Left colon (tissue), 2 donors: ENCODE measurements at regions not wholly inside any gene's neighbourhood (a gene's known extent, or its start where the extent isn't known, plus 50 kb on each side); places are given as distances from the start of the nearest gene placed in this dataset.
"Not testable (repeated sequence)": the region's sequence is repeated elsewhere in the genome, so short reads cannot be mapped to it uniquely, and the experiment has no call there.

Source experiments
- ATAC-seq: fragments of 200-7000 bp; cut with Tn5 transposase; one replicate; pipeline ENCODE4 v1.9.1; 2020; ENCODE audit warnings: mild to moderate bottlenecking, moderate library complexity
- DNase-seq, 2 donors: peaks; one replicate each; pipeline ENCODE4 v3.0.0-alpha.2; 2020
- intact Hi-C, 2 donors: fragments of 100-400 bp; cut with DNase I in 1 of 2; cut with micrococcal nuclease in 1 of 2; formaldehyde crosslinking; loops; one replicate each; pipeline versions ENCODE4 v1.11.2 to v1.14.0; 2022; cut with DNase I, micrococcal nuclease
- donor health status: DM: no; HTN: no; CAD: no.
- donor health status: DM: yes; HTN: yes; CAD: no.

DNA sequence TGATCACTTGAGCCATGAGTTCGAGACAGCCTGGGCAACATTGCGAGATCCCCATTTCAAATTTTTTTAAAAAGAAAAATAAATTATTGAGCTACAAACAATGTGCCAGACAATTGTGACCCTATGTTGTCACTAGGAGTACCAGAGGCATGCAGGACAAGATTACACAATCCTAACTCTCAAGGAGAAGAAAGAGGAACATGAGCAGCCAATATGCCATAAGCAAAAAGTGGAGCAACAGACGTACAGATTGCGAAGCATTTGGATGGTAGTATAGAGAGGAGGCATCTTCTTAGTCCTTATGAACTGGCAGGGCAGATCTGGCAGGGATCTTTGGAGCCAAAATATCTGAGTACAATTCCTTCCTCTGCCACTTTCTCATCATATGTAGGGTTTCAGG, 156.4 kb downstream of the OR2B2 start:
- no peak for ATAC-seq
- no peak for DNase-seq
- intact Hi-C loops = no loop called here

DNA sequence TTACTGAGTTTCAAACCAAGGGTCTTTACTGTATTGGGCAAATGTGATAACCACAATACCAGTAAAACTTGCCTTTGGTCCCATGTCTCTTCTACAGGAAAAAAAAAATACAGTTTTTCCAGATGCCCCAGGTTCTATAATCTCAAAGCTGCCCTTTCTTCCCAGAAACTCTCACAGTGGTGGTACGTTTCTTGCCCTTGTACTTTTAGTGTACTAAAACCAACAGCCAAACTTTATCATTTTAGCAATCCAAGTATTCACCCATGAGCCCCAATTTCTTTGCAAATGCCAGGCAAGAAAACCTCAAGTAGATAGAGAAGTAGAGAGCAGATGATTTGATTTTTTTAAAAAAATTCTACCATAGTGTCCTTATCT, 157.8 kb downstream of the OR2B2 start:
- DNase-seq (no peak), ATAC-seq (no peak)
- intact Hi-C loops = no loop called here

DNA sequence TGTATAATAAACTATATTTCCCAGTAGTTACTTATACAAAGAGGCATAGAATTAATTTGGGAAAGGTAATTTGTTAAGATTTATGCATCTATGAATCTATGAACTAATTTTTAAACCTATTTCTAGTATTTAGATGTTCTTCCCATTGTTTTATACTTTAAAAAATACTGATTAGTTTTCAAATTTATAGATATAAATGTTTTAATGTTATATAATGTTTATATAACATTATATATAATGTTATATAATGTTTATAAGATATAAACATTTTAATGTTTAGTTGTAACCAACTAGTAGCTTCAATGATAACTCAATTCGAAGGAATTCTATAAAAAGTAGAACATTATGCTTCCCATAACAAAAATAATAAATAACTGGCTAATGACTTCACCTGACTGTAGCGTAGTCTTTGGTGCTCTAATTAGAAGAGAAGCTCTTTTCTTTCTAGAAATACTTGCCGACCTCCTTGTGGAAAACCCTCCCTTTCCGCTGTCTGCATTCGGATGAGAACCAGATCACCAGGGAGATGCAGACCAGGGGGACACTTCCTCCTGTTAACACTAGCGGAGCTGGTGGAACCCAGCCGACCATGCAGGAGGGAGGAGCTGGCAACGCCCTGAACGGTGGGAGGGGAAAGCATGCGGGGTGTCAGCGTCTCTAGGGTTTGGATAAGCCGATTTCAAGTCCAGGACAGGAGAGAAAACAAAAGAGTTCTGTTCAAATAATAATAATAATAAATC, 158.4 kb downstream of the OR2B2 start:
- intact Hi-C loops = no loop called here
- peak; percentile 72 to 78 for DNase-seq
- ATAC-seq = peak; percentile 41

DNA sequence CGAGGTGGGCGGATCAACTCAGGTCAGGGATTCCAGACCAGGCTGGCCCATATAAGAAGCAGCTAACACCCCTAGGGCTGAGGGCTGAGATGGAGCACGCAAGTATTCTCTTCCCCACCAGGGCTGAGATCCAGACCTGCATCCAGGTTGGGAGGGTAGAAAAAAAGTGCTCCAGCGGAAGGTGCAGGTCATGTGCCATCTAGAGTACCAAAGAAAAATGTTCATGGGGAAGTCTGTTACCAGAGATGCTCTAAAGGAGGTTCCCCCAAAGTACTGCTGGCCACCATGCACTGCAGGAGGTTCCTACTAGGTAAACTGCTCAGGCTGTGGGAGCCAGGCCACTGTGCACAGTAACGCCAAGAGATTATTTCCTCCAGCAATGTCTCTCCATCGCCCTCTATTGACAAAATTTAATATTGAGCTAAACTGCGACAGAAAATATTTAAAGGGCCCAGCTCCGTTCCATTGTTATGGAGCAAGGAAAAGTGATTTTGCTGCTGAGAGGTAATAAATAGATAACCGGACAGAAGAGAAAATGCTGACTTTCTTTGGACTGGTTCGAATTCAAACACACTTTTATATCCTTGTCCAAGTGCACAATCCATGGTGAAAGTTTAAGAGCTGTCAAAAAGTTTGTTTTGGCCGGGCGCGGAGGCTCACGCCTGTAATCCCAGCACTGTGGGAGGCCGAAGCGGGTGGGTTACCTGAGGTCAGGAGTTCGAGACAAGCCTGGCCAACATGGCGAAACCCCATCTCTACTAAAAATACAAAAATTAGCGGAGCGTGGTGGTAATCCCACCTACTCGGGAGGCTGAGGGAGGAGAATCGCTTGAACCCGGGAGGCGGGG, 159.9 kb downstream of the OR2B2 start:
- DNase-seq = peak; percentile 56 to 62
- intact Hi-C loops = no loop called here
- ATAC-seq = peak; percentile 84

DNA sequence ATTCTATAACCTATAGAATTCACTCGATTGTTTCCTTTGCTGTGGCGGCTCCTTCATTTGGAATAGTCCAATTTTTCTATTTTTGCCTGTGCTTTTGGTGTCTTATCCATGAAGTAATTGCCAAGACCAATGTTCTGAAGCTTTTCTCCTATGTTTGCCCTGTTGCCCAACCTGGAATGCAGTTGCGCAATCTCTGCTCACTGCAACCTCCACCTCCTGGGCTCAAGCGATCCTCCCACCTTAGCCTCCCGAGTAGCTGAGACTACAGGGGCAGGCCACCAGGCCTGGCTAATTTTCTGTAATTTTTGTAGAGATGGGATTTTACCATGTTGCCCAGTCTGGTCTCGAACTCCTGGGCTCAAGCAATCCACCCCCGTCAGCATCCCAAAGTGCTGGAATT, 163.5 kb downstream of the OR2B2 start:
- ATAC-seq = no peak
- intact Hi-C loops = no loop called here
- no peak for DNase-seq

DNA sequence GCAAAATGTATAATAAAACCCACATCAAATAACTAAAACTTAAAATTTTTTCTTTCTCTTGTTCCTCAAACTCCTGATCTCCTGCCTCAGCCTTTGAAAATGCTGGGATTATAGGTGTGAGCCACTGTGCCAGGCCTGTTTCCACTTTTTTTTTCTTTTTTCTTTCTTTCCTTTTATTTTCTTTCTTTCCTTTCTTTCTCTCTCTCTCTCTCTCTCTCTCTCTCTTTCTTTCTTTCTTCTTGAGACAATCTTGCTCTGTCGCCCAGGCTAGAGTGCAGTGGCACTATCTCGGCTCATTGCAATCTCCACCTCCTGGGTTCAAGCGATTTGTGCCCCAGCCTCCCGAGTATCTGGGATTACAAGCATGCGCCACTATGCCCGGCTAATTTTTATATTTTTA, 164.6 kb downstream of the OR2B2 start:
- no peak for DNase-seq
- ATAC-seq = no peak
- intact Hi-C loops = no loop called here

DNA sequence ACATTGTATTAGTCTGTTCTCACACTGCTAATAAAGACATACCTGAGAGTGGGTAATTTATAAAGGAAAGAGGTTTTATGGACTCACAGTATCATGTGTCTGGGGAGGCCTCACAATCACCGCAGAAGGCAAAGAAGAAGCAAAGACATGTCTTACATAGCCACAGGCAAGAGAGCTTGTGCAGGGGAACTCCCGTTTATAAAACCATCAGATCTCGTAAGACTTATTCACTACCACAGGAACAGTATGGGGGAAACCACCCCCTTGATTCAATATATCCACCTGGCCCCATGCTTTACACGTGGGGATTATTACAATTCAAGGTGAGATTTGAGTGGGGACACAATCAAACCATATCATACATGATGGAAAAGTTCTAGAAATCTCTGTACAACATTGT, 165.3 kb downstream of the OR2B2 start:
- DNase-seq, intact Hi-C loops, ATAC-seq: not testable (repeated sequence)

DNA sequence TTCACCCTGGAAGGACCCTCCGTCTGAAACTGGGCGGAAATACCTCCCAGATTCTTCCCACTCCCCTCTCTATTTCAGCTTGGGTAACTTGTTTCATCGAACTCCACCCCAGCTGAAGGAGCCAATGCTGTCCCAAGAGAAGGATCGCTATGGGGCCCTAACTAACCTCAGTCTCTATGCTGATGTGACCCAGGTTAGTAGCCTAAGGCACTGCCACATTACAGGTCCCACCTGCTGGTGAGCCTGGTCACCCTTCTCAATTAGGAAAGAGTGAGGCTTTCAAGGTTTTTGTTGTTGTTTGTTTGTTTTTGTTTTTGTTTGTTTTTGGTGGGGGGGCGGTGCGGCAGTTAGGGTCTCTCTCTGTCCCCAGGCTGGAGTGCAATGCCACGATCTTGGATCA, 168.4 kb downstream of the OR2B2 start:
- ATAC-seq = no peak
- no peak for DNase-seq
- intact Hi-C loops = no loop called here

DNA sequence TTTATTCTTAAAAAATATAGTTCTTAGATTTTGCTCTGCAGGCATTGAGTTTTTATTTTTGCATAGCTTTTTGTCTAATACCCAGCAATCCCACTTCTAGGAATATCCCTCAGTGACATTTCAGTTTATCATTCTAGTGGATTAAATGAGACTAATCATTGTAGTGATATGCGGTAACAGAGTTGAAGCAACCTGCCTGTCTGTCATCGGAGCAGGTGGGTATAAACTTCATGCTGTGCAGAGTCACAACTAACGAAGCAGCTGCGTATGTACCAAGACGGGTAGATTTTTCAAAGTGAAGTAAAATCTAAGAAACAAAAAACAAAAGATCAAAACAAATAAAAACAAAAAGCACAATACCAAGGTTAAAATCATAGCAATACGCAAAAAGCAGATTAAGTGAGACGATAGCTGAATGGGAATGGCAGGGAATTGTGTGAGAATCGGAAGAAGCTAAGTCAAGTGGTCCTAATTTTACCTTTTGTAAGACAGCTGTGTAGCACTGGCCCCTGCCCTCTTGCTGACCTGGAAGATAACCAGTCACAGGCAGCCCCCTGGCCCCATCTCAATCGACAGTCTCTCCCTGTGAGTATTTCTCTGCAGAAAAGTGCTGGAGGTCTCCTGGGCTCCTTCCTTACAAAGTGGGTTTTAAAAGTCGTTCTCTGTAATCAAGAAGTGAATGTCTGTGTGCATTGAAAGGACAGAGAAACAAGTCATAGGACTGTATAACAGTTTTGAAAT, 169.2 kb downstream of the OR2B2 start:
- DNase-seq (no peak), ATAC-seq (no peak)
- intact Hi-C loops = no loop called here

DNA sequence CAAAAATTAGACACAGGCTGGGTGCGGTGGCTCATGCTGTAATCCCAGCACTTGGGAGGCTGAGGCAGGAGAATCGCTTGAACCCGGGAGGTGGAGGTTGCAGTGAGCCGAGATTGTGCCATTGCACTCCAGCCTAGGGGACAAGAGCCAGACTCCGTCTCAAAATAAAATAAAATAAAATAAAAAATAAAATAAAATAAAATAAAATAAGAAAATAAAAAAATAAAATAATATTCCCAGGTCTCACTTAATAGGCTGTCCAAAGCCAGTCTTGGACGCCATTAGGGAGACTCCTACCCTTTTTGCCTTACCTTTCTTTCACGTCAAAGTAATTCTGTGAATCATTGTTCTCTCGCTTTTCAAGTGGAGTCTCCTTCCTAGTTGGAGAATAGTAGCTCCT, 172.3 kb downstream of the OR2B2 start:
- ATAC-seq, intact Hi-C loops, DNase-seq: not testable (repeated sequence)

DNA sequence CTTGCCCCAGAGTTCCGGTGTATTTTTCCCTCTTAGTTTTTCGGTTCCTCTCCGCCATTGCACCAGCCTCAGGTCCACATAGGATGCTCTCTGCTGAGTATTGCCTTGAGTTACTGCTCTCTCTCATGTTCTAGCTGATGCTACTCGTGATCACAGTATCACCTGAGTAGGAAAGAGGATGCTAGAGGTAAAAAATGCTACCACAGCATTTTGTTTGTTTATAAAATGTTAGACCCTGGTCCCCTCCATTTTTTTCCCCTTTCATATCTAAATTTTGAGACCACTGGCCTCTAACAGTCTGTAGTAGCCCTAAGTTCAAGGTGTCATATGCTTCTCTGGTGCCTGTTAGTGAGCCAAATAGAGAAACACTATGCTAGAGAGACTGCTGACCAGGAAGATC, 175.5 kb downstream of the OR2B2 start:
- ATAC-seq (no peak), DNase-seq (no peak)
- intact Hi-C loops = no loop called here

DNA sequence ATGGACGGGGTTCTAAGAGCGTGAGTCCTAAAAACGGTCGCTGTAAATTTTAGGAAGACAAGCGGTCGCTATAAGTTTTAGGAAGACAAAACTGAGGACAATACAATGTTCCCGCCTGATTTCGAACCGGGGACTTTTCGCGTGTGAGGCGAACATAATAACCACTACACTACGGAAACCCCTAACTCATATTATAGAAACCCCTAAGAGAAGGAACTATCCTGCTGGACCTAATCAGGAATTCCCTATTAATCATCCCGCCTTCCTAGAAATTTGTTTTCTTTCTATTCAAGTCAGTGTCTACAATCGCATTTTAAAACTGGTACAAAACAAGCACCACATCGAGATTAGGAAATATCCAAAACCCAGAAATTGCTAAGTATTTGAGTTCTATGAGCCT, 183.8 kb downstream of the OR2B2 start:
- DNase-seq (no peak), ATAC-seq (no peak)
- intact Hi-C loops = no loop called here

DNA sequence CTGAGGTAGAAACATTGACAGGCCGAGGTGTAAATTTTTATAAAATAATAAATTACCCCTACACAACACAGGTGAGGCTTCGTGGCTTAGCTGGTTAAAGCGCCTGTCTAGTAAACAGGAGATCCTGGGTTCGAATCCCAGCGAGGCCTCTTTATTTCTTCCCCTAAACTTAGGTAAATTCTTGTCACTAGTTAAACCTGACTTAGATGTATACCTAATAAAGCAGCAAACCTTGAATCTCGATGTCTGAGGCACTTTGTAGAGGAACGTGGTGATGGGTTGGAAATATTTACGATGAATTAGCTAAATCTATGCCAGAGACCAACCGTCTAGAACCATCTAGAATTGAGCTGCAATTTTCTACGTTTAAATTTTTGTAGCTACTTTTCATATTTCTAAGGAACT, 185.6 kb downstream of the OR2B2 start:
- ATAC-seq (no peak), DNase-seq (no peak)
- intact Hi-C loops = no loop called here

DNA sequence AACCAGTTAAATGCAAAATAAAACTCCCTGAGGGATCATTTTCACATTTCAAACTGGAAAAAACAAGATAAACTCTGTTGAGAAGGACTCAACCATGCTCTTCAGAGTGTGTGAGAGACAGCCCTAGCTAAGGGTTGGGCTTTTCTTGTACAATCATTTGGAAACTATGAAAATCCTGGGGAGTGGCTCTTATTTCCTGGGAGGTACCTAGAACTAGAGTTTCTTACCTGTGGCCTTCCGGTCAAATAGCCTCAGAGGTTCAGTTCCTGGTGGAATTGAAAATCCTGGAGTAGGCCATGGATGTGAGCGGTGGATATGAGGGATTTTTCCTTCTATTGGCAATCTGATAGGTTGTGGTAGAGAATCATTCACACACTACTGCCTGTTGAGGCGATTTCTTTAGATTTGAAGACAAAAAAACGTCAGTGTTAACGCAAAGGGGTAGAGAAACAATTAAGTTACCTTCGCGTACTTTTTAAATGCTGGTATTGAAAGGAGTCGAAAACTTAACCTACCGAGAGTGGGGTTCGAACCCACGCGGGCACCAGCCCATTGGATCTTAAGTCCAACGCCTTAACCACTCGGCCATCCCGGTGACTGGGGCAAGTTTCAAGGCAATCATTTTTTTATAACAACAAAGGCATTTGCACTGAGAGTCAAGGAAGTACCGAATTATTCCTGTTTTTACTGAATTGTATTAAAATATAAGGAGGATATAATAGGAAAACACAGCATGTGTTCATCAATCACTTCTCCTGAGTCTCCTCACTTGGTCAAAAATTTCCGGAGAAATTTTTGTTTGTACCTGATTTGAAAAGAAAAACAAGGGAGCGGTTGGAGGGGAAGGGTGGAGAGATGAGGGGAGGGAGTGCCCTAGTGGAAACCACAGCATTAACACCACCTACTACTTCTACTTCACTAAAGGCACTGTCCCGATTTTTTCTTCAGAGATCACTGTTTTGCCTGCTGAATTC, 191.3 kb downstream of the OR2B2 start:
- no peak for DNase-seq
- ATAC-seq = no peak

DNA sequence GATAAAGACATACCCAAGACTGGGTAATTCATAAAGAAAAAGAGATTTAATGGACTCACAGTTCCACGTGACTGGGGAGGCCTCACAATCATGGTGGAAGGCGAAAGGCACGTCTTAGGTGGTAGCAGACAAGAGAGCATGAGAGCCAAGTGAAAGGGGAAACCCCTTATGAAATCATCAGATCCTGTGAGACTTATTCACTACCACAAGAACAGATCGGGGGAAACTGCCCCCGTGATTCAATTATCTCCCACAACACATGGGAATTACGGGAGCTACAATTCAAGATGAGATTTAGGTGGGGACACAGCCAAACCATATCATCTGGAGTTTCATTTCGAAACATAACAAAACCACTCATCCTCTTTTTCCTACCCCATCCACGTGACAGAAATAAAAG, 193.2 kb downstream of the OR2B2 start:
- ATAC-seq, intact Hi-C loops, DNase-seq: not testable (repeated sequence)

More for the DNA sequence above, 191.3 kb downstream of the OR2B2 start:
- intact Hi-C loops = no loop called here

DNA sequence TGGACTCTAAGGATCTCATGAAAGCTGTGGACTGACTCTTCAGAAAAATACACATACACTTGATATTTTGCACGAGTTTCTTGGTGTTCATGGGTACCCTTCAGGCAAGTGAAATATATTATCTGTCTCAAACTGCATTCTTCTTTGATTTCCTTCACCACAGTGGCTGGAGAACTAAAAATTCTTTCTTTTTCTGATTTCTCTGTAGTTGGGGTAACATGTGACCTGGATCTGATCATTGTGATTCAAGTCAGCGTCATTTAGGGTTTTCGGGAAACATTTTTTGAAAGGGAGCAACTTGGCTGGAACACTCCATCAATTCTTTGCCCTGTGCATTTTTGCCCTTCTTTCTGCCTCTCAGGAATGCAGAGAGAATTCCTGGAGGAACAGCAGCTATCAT, 205.8 kb downstream of the OR2B2 start:
- intact Hi-C loops = no loop called here

DNA sequence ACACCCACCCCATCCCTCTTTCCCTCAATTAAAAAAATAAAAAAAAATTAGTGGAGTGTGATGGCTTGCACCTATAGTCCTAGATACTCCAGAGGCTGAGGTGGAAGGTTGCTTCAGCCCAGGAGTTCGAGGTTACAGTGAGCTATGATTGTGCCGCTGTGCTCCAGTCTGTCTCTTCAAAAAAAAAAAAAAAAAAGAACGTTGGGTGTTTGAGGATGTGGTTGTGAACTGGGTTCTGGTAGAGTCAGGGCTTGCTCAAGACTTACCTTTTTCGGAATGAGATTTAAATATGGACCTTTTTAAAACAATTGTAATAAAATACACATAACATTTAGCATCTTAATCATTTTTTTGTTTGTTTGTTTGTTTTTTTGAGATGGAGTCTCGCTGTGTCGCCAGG, 211.9 kb downstream of the OR2B2 start:
- no peak for DNase-seq
- intact Hi-C loops = no loop called here
- no peak for ATAC-seq

More for the DNA sequence above, 205.8 kb downstream of the OR2B2 start:
- DNase-seq (no peak), ATAC-seq (no peak)

DNA sequence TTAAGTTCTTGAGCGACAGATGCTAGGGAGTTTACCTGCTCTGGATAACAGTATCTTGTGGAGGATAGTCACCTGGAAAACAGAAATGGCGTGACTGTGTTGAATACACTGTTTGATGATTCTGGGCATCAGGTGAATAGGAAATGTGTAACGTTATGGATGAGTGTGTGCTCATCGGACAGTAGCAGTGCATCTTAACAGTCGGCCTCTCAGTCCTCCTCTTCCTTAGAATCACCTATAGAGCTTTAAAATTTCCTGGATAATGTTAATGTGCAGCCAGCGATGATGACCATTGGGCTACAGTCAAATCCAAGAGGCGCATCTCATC, 217.7 kb downstream of the OR2B2 start:
- DNase-seq (no peak), ATAC-seq (no peak)
- intact Hi-C loops = no loop called here
